ENCODE measurements at regions not wholly inside any gene's neighbourhood (a gene's known extent, or its start where the extent isn't known, plus 50 kb on each side); places are given as distances from the start of the nearest gene placed in this dataset.

- H3K4me3 Mint-ChIP-seq = no peak overlapping the region
- no peak for TF ChIP-seq CTCF (IDR thresholded peaks at IDR 0.05)
- H3K27me3 Mint-ChIP-seq (ENCODE audit: insufficient read depth) = peaks cover 2% of the 10 kb centered on the region; the same call in 1 of the 2 replicates
- H3K36me3 Mint-ChIP-seq (ENCODE audit: low read depth) = no peaks in the 10 kb centered on the region
- peaks cover 35% of the 10 kb centered on the region for H3K9me3 Mint-ChIP-seq
- no peak overlapping the region for H3K27ac Mint-ChIP-seq
- H3K4me1 Mint-ChIP-seq (ENCODE audit: low read depth) = no peaks in the 10 kb centered on the region
- no peak for DNase-seq
These were observed 174.5 kb downstream of the LINC00237 start for GRCh38 chr20:20931632-20932031.

GRCh38 chr20:20931024-20931423 lies 175.1 kb downstream of the LINC00237 start:
- no peaks in the 10 kb centered on the region for H3K36me3 Mint-ChIP-seq (ENCODE audit: low read depth)
- peaks cover 30% of the 10 kb centered on the region for H3K9me3 Mint-ChIP-seq
- peaks cover 2% of the 10 kb centered on the region; the same call in 1 of the 2 replicates for H3K27me3 Mint-ChIP-seq (ENCODE audit: insufficient read depth)
- no peak overlapping the region for H3K4me3 Mint-ChIP-seq
- no peak for TF ChIP-seq CTCF (IDR thresholded peaks at IDR 0.05)
- H3K27ac Mint-ChIP-seq = no peak overlapping the region
- H3K4me1 Mint-ChIP-seq (ENCODE audit: low read depth) = no peaks in the 10 kb centered on the region
- no peak for DNase-seq

GRCh38 chr20:20930500-20930899 lies 175.7 kb downstream of the LINC00237 start:
- Mint-ChIP-seq H3K36me3 (ENCODE audit: low read depth) (no peaks in the 10 kb centered on the region), H3K27me3 (ENCODE audit: insufficient read depth) (peaks cover 2% of the 10 kb centered on the region; the same call in 1 of the 2 replicates), H3K4me3 (no peak overlapping the region), H3K4me1 (ENCODE audit: low read depth) (no peaks in the 10 kb centered on the region), H3K9me3 (peaks cover 34% of the 10 kb centered on the region), H3K27ac (no peak overlapping the region)
- no peak for DNase-seq
- TF ChIP-seq CTCF (IDR thresholded peaks at IDR 0.05) = no peak

GRCh38 chr20:20929341-20929740 lies 176.8 kb downstream of the LINC00237 start:
- no peak for TF ChIP-seq CTCF (IDR thresholded peaks at IDR 0.05)
- Mint-ChIP-seq H3K27ac (no peak overlapping the region), H3K4me1 (ENCODE audit: low read depth) (no peaks in the 10 kb centered on the region), H3K36me3 (ENCODE audit: low read depth) (no peaks in the 10 kb centered on the region), H3K4me3 (no peak overlapping the region), H3K9me3 (peaks cover 44% of the 10 kb centered on the region), H3K27me3 (ENCODE audit: insufficient read depth) (peaks cover 2% of the 10 kb centered on the region; the same call in 1 of the 2 replicates)
- no peak for DNase-seq

- H3K36me3 Mint-ChIP-seq (ENCODE audit: low read depth) = no peaks in the 10 kb centered on the region
These were observed 179.8 kb downstream of the LINC00237 start for GRCh38 chr20:20926222-20926905.

More at GRCh38 chr20:20926222-20926905, 179.8 kb downstream of the LINC00237 start:
- DNase-seq = no peak
- Mint-ChIP-seq H3K9me3 (peaks cover 49% of the 10 kb centered on the region), H3K4me3 (no peak overlapping the region), H3K27me3 (ENCODE audit: insufficient read depth) (peaks cover 2% of the 10 kb centered on the region; the same call in 1 of the 2 replicates), H3K27ac (no peak overlapping the region), H3K4me1 (ENCODE audit: low read depth) (no peaks in the 10 kb centered on the region)
- TF ChIP-seq CTCF (IDR thresholded peaks at IDR 0.05) = no peak

Measured in HFFc6 (cell line).